GM19468 (cell line): ENCODE measurements at regions not wholly inside any gene's neighbourhood (a gene's known extent, or its start where the extent isn't known, plus 50 kb on each side); places are given as distances from the start of the nearest gene placed in this dataset.
A peak's percentile ranks its signal among the peaks of the same experiment; 100 is the strongest.

Experiments used
- ATAC-seq: cut with Tn5 transposase; IDR thresholded peaks from one replicate; pipeline ENCODE4 v1.9.1; 2021; ENCODE audit warnings: mild to moderate bottlenecking, moderate library complexity, moderate number of reproducible peaks; ENCODE audit not compliant: unreplicated experiment; ENCODE audit errors: extremely low read depth

GRCh38 chr12:40551466-40551865, 140.8 kb upstream of the CNTN1 start:
- ATAC-seq = no peak

GRCh38 chr12:40552868-40553267, 139.4 kb upstream of the CNTN1 start:
- ATAC-seq = no peak

GRCh38 chr12:40557980-40558379, 134.3 kb upstream of the CNTN1 start:
- ATAC-seq = no peak

- peak; percentile 63 for ATAC-seq
Measured at GRCh38 chr12:40559865-40560264, 132.4 kb upstream of the CNTN1 start.

GRCh38 chr12:40560848-40561247, 131.4 kb upstream of the CNTN1 start:
- ATAC-seq = no peak

GRCh38 chr12:40561395-40561966, 130.8 kb upstream of the CNTN1 start:
- ATAC-seq = no peak

GRCh38 chr12:40565029-40565633, 127.1 kb upstream of the CNTN1 start:
- ATAC-seq = no peak

GRCh38 chr12:40566271-40566670, 126.0 kb upstream of the CNTN1 start:
- no peak for ATAC-seq

GRCh38 chr12:40569626-40570179, 122.5 kb upstream of the CNTN1 start:
- no peak for ATAC-seq

- no peak for ATAC-seq
Measured at GRCh38 chr12:40573024-40573423, 119.2 kb upstream of the CNTN1 start.

- ATAC-seq = no peak
Measured at GRCh38 chr12:40575987-40576386, 116.3 kb upstream of the CNTN1 start.

- ATAC-seq = no peak
Measured at GRCh38 chr12:40577834-40578233, 114.4 kb upstream of the CNTN1 start.

GRCh38 chr12:40579687-40580086, 112.6 kb upstream of the CNTN1 start:
- no peak for ATAC-seq

- no peak for ATAC-seq
Measured at GRCh38 chr12:40580346-40580745, 111.9 kb upstream of the CNTN1 start.

GRCh38 chr12:40581889-40582288, 110.3 kb upstream of the CNTN1 start:
- ATAC-seq = no peak

GRCh38 chr12:40583743-40584142, 108.5 kb upstream of the CNTN1 start:
- no peak for ATAC-seq

GRCh38 chr12:40584763-40585162, 107.5 kb upstream of the CNTN1 start:
- ATAC-seq = no peak

- no peak for ATAC-seq
Measured at GRCh38 chr12:40586823-40587222, 105.4 kb upstream of the CNTN1 start.

GRCh38 chr12:40587421-40587820, 104.8 kb upstream of the CNTN1 start:
- ATAC-seq = no peak

- ATAC-seq = no peak
Measured at GRCh38 chr12:40587970-40588369, 104.3 kb upstream of the CNTN1 start.

- no peak for ATAC-seq
Measured at GRCh38 chr12:40597133-40597532, 95.1 kb upstream of the CNTN1 start.

- no peak for ATAC-seq
Measured at GRCh38 chr12:40598073-40598472, 94.2 kb upstream of the CNTN1 start.
